ENCODE measurements at regions not wholly inside any gene's neighbourhood (a gene's known extent, or its start where the extent isn't known, plus 50 kb on each side); places are given as distances from the start of the nearest gene placed in this dataset.

- peaks cover 12% of the 10 kb centered on the region for H3K9me3 Mint-ChIP-seq
- peaks cover 62% of the 10 kb centered on the region for H3K27me3 Mint-ChIP-seq (ENCODE audit: low read depth)
- TF ChIP-seq CTCF (IDR thresholded peaks at IDR 0.05; ENCODE audit: unreplicated experiment in 3 of 3) = no peak
- H3K36me3 Mint-ChIP-seq (ENCODE audit: low read depth) = no peaks in the 10 kb centered on the region
- H3K4me1 Mint-ChIP-seq = no peaks in the 10 kb centered on the region
- H3K4me3 Mint-ChIP-seq = no peak overlapping the region
- no peak overlapping the region for H3K27ac Mint-ChIP-seq
Observed at GRCh38 chr12:111014547-111014946, 94.2 kb upstream of the MYL2 start.

- TF ChIP-seq CTCF (IDR thresholded peaks at IDR 0.05; ENCODE audit: unreplicated experiment in 3 of 3) = no peak
- H3K9me3 Mint-ChIP-seq = peaks cover 9% of the 10 kb centered on the region
- no peaks in the 10 kb centered on the region for H3K4me1 Mint-ChIP-seq
- H3K27ac Mint-ChIP-seq = no peak overlapping the region
- H3K36me3 Mint-ChIP-seq (ENCODE audit: low read depth) = no peaks in the 10 kb centered on the region
- H3K4me3 Mint-ChIP-seq = no peak overlapping the region
- H3K27me3 Mint-ChIP-seq (ENCODE audit: low read depth) = peaks cover 56% of the 10 kb centered on the region
Observed at GRCh38 chr12:111012918-111013317, 92.5 kb upstream of the MYL2 start.

- H3K27ac Mint-ChIP-seq = no peak overlapping the region
- H3K9me3 Mint-ChIP-seq = peaks cover 9% of the 10 kb centered on the region
- no peak overlapping the region for H3K4me3 Mint-ChIP-seq
- TF ChIP-seq CTCF (IDR thresholded peaks at IDR 0.05; ENCODE audit: unreplicated experiment in 3 of 3) = no peak
- no peaks in the 10 kb centered on the region for H3K36me3 Mint-ChIP-seq (ENCODE audit: low read depth)
- H3K4me1 Mint-ChIP-seq = no peaks in the 10 kb centered on the region
- H3K27me3 Mint-ChIP-seq (ENCODE audit: low read depth) = peaks cover 56% of the 10 kb centered on the region
Observed at GRCh38 chr12:111011999-111012600, 91.7 kb upstream of the MYL2 start.

DNA sequence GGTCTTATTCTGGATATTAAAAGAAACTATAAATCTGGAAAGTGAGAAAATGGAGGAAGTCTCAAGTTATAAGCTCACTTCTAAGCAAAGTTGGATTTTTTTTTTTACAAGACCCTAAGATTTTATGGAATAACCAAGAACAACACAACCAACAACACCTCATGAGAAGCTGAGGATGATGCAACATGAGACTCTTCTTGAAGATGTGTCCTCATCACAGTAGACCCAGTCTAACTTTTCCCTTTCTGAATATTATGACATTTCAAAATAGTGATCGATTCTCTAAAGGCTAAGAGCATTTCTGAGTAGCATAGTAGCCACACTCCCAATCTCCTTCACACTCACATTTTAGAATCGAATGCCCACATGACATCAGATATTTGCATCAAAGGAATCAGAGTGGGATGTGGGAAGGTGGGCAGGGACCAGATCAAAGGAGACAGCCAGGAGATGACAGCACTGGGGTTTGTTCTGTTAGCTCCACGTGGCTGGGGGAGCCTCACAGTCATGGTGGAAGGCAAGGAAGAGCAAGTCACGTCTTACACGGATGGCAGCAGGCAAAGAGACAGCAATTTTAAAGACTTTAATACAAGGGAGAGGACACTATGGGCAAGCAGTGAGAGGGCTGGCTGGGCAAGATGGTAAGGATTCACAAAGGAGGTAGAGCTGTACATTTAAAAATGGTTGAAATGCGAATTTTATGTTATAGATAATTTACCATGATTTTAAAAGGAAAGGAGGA is 90.7 kb upstream of the MYL2 start:
- H3K27me3 Mint-ChIP-seq (ENCODE audit: low read depth) = peaks cover 49% of the 10 kb centered on the region
- no peak overlapping the region for H3K4me3 Mint-ChIP-seq
- H3K27ac Mint-ChIP-seq = no peak overlapping the region
- no peak for TF ChIP-seq CTCF (IDR thresholded peaks at IDR 0.05; ENCODE audit: unreplicated experiment in 3 of 3)
- peaks cover 9% of the 10 kb centered on the region for H3K9me3 Mint-ChIP-seq
- no peaks in the 10 kb centered on the region for H3K4me1 Mint-ChIP-seq
- no peaks in the 10 kb centered on the region for H3K36me3 Mint-ChIP-seq (ENCODE audit: low read depth)

DNA sequence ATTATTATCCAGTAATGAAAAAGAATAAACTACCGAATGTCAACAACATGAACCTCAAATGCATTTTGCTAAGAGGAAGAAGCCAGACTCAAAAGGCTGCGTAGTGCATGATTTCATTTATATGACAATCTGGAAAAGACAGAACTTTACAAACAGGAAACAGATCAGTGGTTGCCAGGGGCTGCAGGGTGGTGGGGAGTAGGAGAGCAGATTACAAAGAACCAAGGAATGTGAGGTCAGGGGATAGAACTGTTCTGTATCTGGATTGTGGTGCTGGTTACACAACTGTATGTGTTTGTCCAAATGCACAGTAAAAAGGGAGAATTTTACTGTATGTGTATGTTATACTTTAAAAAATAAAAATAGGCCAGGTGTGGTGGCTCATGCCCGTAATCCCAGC is 89.7 kb upstream of the MYL2 start:
- Mint-ChIP-seq H3K4me1 (no peaks in the 10 kb centered on the region), H3K27me3 (ENCODE audit: low read depth) (peaks cover 45% of the 10 kb centered on the region), H3K4me3 (no peak overlapping the region), H3K9me3 (peaks cover 9% of the 10 kb centered on the region), H3K27ac (no peak overlapping the region), H3K36me3 (ENCODE audit: low read depth) (no peaks in the 10 kb centered on the region)
- TF ChIP-seq CTCF (IDR thresholded peaks at IDR 0.05; ENCODE audit: unreplicated experiment in 3 of 3) = no peak

GRCh38 chr12:111006621-111007020 is 86.2 kb upstream of the MYL2 start:
- TF ChIP-seq CTCF (IDR thresholded peaks at IDR 0.05; ENCODE audit: unreplicated experiment in 3 of 3) = no peak
- Mint-ChIP-seq H3K27ac (no peak overlapping the region), H3K4me1 (no peaks in the 10 kb centered on the region)

More at GRCh38 chr12:111006621-111007020, 86.2 kb upstream of the MYL2 start:
- no peaks in the 10 kb centered on the region for H3K36me3 Mint-ChIP-seq (ENCODE audit: low read depth)
- peaks cover 9% of the 10 kb centered on the region for H3K9me3 Mint-ChIP-seq
- no peak overlapping the region for H3K4me3 Mint-ChIP-seq
- H3K27me3 Mint-ChIP-seq (ENCODE audit: low read depth) = peaks cover 43% of the 10 kb centered on the region

Data from nephron (organoid).